C4-2B (cell line): ENCODE measurements at regions not wholly inside any gene's neighbourhood (a gene's known extent, or its start where the extent isn't known, plus 50 kb on each side); places are given as distances from the start of the nearest gene placed in this dataset.
"Not testable (repeated sequence)": the region's sequence is repeated elsewhere in the genome, so short reads cannot be mapped to it uniquely, and the experiment has no call there.

Experiments
- H3K27ac ChIP-seq: fragments of 450-650 bp; 2 replicates; pipeline ENCODE4 v1.5.1; 2017
- CTCF ChIP-seq: fragments of 450-650 bp; conservative IDR thresholded peaks from 2 replicates; pipeline ENCODE4 v1.5.1; 2017; ENCODE audit warnings: mild to moderate bottlenecking
- ZFX ChIP-seq: fragments of 450-650 bp; IDR thresholded peaks from 2 replicates; pipeline ENCODE4 v1.6.1; 2017

DNA sequence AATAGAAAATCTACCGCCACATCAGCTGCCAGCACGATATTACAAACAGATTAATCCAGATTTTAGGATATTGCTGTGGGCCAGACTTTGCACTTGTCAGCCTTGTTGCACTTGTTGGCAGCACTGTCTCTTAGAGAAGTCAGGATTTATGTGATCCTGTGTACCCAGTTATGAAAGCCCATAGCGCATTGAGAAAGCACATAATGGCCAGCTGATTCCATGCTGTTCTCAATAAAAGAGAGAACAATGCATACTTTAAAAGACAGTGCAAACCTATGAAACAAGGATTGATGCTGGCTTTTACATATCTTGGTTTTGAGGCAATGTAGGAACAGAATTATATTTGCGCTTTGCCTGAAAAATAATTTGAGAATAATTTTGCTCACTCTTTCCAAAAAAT, 140.8 kb downstream of the CEP120 start:
- TF ChIP-seq ZFX, result no peak
- no peak for TF ChIP-seq CTCF
- no peak overlapping the region for H3K27ac ChIP-seq

GRCh38 chr5:123280854-123281253, 142.3 kb downstream of the CEP120 start:
- not testable (repeated sequence) for H3K27ac ChIP-seq

DNA sequence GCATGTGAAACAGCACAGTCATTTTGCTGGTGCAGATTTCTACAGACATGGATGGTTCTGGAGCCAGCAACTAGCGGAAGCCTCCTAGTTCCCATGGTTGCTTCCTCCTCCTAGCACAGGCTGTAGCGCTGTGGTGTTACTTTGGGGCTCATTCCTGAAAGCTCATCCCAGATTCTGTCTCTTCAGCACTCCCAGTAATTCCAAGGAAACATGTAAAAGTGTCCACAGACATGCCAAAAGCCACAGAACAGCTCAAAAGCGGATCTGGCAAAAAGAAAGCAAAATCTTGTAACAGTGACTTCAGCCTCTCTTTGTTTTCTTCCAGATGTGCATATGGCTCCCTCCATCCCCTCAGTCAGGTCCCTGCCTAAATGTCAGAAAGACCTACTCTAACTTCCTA, 144.1 kb downstream of the CEP120 start:
- H3K27ac ChIP-seq, result no peak overlapping the region
- TF ChIP-seq ZFX, result no peak
- no peak for TF ChIP-seq CTCF

DNA sequence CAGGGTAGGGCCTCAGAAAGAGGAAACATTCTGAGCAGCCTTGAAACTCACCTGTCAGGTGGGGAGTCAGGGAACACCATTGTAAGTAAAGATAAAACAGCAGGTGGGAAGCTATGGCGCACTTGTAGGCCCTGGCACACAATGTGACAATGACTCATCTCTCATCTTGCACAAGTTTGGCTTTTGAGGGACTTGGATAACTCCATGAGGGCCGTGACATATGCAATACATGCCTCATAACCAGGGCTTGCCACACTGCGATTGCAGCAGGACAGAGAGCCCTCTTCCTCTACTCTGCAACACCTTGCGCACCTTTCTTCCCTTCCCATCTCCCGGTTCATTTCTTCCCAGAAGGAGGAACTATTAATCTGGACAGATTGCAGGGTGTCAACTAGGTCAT, 144.9 kb downstream of the CEP120 start:
- H3K27ac ChIP-seq, result no peak overlapping the region
- TF ChIP-seq ZFX, result no peak
- no peak for TF ChIP-seq CTCF

DNA sequence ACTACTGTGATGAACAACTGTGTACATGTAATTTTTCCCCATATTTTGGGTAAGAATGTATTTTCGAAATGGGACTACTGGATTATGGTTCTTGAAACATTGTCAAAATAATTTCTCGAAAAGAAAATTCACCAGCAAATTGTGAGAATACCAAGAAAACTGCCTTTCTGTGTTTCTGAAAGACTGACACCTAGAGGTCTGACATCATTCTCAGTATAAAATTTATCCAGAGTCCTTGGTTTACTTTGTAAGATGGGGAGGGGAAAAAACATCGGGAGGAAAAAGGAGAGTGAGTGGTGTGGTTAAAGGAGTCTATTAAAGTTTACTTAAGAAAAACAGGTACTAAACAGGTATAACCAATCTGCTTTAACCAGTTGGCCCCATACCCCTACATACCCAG, 149.2 kb downstream of the CEP120 start:
- peak; percentile 38 for TF ChIP-seq CTCF
- TF ChIP-seq ZFX, result no peak
- H3K27ac ChIP-seq, result no peak overlapping the region

- no peak overlapping the region for H3K27ac ChIP-seq
- TF ChIP-seq ZFX (no peak), CTCF (no peak)
These were observed 150.1 kb downstream of the CEP120 start for GRCh38 chr5:123273095-123273494.

DNA sequence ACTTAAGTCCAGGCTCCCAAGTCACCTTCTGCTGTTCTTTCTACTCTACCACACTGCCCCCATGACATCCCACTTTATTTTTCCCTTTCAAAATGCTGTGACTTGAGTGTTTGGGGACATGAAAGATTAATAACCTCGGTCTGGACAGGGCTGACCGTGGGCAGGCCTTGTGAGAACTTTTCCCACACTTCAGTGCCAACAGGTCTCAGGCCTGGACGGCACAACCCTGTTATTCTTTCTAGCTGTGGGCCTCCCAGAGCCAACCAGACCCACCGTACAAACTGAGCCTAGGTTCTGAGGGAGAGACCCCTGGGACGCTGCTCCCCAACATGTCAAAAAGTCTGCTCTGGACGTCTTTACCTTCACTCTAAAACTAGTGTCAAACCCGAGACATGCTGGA, 153.4 kb downstream of the CEP120 start:
- TF ChIP-seq ZFX (no peak), CTCF (no peak)

DNA sequence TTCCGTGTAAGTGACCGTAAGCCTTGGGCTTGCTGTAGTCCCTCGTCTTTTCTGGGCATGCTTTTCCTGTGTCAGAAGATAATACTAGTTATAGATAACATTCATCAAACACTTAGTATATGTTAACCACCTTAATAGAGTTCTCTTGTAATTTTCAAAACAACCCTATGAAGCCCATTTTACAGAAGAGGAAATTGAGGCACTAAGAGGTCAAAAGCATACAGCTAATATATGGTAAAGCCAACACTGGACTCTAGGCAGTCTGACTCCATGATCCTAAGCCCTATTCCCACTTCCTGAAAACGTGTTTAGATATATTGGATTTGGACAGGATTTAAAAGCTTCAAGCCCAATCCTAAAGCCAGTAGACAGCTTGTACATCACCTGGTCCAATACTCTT, 153.8 kb downstream of the CEP120 start:
- no peak overlapping the region for H3K27ac ChIP-seq
- TF ChIP-seq CTCF, result no peak
- TF ChIP-seq ZFX, result no peak

More for the DNA sequence above, 153.4 kb downstream of the CEP120 start:
- no peak overlapping the region for H3K27ac ChIP-seq
